ENCODE measurements at regions not wholly inside any gene's neighbourhood (a gene's known extent, or its start where the extent isn't known, plus 50 kb on each side); places are given as distances from the start of the nearest gene placed in this dataset.
A peak's percentile ranks its signal among the peaks of the same experiment; 100 is the strongest.

DNA sequence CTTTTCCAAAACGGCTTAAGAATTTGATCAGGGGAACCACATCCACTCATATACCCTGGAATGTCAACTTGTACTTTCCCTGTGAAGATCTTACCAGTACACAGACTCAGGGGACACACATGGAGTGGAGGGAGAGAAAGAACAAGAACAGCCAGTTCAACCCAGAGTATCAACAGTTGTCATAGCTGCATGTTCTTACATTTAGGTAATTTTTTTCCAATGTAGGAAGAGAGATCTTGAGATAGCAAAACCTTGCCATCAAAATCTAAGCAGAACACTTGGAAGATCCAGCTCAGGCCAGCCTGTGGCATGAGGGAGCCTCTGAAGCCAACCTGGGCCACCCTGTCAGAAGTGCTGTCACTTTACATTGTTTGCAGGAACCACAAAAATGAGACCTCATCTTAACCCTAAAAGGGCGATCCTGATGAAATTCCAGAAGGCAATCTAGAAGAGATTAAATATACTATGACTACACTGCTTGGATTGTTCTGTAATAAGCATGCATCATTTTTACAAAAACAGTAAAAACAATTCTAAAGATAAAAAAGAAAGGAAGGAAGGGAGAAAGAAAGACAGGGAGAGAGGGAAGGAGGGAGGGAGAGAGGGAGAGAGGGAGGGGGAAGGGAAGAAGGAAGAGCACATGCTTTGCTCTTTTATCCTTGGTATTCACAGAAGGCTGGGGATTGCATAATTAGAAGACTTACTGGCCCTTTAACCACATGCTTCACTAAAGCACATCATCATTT lies 124.7 kb upstream of the TCF21 start:
- H3K4me3 ChIP-seq: no peak overlapping the region
- no peaks in the 10 kb centered on the region for H3F3A ChIP-seq (ENCODE audit: low read depth)
- Mint-ChIP-seq H3K36me3 (no peaks in the 10 kb centered on the region), H3K4me1 (peaks cover 5% of the 10 kb centered on the region), H3K4me3 (no peak overlapping the region), H3K9me3 (no peaks in the 10 kb centered on the region), H3K27me3 (ENCODE audit: insufficient read depth, low read depth) (no peaks in the 10 kb centered on the region), H3K27ac (no peak overlapping the region)
- H3K27ac ChIP-seq: no peak overlapping the region
- H4K20me1 ChIP-seq (ENCODE audit: low read depth): no peaks in the 10 kb centered on the region
- peak overlapping the region; percentile 81 for H2AFZ ChIP-seq (replicated peaks)
- H3K27me3 ChIP-seq: no peaks in the 10 kb centered on the region
- TF ChIP-seq, protein P1, sequence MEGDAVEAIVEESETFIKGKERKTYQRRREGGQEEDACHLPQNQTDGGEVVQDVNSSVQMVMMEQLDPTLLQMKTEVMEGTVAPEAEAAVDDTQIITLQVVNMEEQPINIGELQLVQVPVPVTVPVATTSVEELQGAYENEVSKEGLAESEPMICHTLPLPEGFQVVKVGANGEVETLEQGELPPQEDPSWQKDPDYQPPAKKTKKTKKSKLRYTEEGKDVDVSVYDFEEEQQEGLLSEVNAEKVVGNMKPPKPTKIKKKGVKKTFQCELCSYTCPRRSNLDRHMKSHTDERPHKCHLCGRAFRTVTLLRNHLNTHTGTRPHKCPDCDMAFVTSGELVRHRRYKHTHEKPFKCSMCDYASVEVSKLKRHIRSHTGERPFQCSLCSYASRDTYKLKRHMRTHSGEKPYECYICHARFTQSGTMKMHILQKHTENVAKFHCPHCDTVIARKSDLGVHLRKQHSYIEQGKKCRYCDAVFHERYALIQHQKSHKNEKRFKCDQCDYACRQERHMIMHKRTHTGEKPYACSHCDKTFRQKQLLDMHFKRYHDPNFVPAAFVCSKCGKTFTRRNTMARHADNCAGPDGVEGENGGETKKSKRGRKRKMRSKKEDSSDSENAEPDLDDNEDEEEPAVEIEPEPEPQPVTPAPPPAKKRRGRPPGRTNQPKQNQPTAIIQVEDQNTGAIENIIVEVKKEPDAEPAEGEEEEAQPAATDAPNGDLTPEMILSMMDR (IDR thresholded peaks at IDR 0.05): no peak
- no peak for TF ChIP-seq EZH2phosphoT487 (IDR thresholded peaks at IDR 0.05)
- TF ChIP-seq EZH2 (IDR thresholded peaks at IDR 0.05): no peak
- H3K9ac ChIP-seq: no peak overlapping the region
- H3K79me2 ChIP-seq (ENCODE audit: low read depth): no peaks in the 10 kb centered on the region
- DNase-seq (ENCODE audit: low spot score): no peak
- H3K4me1 ChIP-seq: peaks cover 6% of the 10 kb centered on the region
- H3K36me3 ChIP-seq: no peaks in the 10 kb centered on the region
- H3K4me2 ChIP-seq: no peak overlapping the region
- H3K9me3 ChIP-seq (ENCODE audit: low read depth): no peaks in the 10 kb centered on the region

DNA sequence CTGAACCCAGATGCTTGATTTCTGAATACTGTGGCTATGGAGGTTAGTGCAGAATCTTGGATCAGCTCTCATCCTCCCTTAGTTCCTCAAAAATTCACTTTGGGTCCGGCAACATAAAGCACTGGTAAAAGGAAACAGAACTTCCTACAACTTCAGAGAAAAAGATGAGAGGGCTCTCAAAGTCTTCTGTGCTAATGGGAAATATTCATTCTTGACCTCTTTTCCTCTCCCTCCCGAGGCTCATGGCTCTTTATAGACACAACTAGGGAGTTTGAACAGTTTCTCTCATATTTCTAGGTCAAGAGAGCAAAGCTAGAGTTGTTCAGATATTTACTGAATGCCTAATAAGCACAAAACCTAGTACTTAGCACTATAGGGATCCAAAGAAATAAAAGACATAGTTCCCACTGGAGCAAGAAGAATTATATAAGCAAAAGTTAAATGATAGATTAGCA lies 124.1 kb upstream of the TCF21 start:
- Histone ChIP-seq H3K36me3 (no peaks in the 10 kb centered on the region), H3K27me3 (no peaks in the 10 kb centered on the region), H4K20me1 (ENCODE audit: low read depth) (no peaks in the 10 kb centered on the region), H3K9ac (no peak overlapping the region), H2AFZ (replicated peaks) (peak overlapping the region; percentile 81), H3K4me3 (no peak overlapping the region), H3K27ac (no peak overlapping the region), H3F3A (ENCODE audit: low read depth) (no peaks in the 10 kb centered on the region), H3K9me3 (ENCODE audit: low read depth) (no peaks in the 10 kb centered on the region), H3K4me2 (no peak overlapping the region), H3K79me2 (ENCODE audit: low read depth) (no peaks in the 10 kb centered on the region), H3K4me1 (peaks cover 6% of the 10 kb centered on the region)
- no peaks in the 10 kb centered on the region for H3K27me3 Mint-ChIP-seq (ENCODE audit: insufficient read depth, low read depth)
- no peaks in the 10 kb centered on the region for H3K9me3 Mint-ChIP-seq
- TF ChIP-seq, protein P1 (IDR thresholded peaks at IDR 0.05): no peak
- TF ChIP-seq EZH2 (IDR thresholded peaks at IDR 0.05) (no peak), EZH2phosphoT487 (IDR thresholded peaks at IDR 0.05) (no peak)
- H3K27ac Mint-ChIP-seq: no peak overlapping the region
- H3K36me3 Mint-ChIP-seq: no peaks in the 10 kb centered on the region
- no peak overlapping the region for H3K4me3 Mint-ChIP-seq
- H3K4me1 Mint-ChIP-seq: peaks cover 5% of the 10 kb centered on the region
- DNase-seq (ENCODE audit: low spot score): no peak

DNA sequence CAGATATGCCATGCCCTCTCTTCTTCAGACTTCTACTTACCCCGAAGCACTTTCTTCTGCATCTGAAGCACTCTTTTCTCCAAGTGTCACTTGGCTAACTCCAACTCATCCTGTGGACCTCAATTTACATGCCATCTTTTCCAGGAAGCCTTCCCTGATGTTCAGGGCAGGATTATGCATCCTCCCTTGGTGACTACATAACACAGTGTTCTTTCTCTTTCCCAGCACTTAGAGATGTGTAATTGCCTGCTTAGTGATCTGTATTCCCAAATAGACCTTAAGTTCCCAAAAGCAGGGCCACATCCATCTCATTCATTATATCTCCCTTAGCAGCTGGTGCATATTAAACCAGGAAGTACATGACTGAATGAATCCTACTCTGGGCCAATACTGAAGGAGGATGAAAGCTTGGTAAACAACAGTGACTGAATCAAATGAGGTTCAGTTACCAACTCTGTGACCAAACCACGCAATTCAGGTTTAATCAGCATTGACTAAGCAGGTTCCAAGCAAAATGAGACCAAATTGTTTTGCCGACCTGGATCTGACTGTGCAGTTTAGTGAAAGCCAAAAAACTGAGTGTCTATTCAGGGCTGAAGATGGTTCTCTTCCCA lies 121.4 kb upstream of the TCF21 start:
- H4K20me1 ChIP-seq (ENCODE audit: low read depth): no peaks in the 10 kb centered on the region
- Mint-ChIP-seq H3K4me1 (peaks cover 5% of the 10 kb centered on the region), H3K36me3 (no peaks in the 10 kb centered on the region), H3K27ac (no peak overlapping the region), H3K27me3 (ENCODE audit: insufficient read depth, low read depth) (no peaks in the 10 kb centered on the region), H3K9me3 (no peaks in the 10 kb centered on the region), H3K4me3 (no peak overlapping the region)
- no peak overlapping the region for H3K4me2 ChIP-seq
- no peak overlapping the region for H2AFZ ChIP-seq (replicated peaks)
- TF ChIP-seq EZH2phosphoT487 (IDR thresholded peaks at IDR 0.05) (no peak), EZH2 (IDR thresholded peaks at IDR 0.05) (no peak)
- TF ChIP-seq, protein P1 (IDR thresholded peaks at IDR 0.05): no peak
- peaks cover 6% of the 10 kb centered on the region for H3K4me1 ChIP-seq
- no peaks in the 10 kb centered on the region for H3K27me3 ChIP-seq
- no peaks in the 10 kb centered on the region for H3F3A ChIP-seq (ENCODE audit: low read depth)
- H3K79me2 ChIP-seq (ENCODE audit: low read depth): no peaks in the 10 kb centered on the region
- H3K9me3 ChIP-seq (ENCODE audit: low read depth): no peaks in the 10 kb centered on the region
- H3K36me3 ChIP-seq: no peaks in the 10 kb centered on the region
- DNase-seq (ENCODE audit: low spot score): no peak
- no peak overlapping the region for H3K9ac ChIP-seq
- no peak overlapping the region for H3K4me3 ChIP-seq
- H3K27ac ChIP-seq: no peak overlapping the region

Data from neural progenitor cell (in vitro differentiated cells).